GM18520 (cell line): ENCODE measurements at regions not wholly inside any gene's neighbourhood (a gene's known extent, or its start where the extent isn't known, plus 50 kb on each side); places are given as distances from the start of the nearest gene placed in this dataset.
"Not testable (repeated sequence)": the region's sequence is repeated elsewhere in the genome, so short reads cannot be mapped to it uniquely, and the experiment has no call there.

ENCODE experiments used
- ATAC-seq: cut with Tn5 transposase; IDR thresholded peaks from one replicate; pipeline ENCODE4 v1.9.1; 2021; ENCODE audit not compliant: unreplicated experiment

DNA sequence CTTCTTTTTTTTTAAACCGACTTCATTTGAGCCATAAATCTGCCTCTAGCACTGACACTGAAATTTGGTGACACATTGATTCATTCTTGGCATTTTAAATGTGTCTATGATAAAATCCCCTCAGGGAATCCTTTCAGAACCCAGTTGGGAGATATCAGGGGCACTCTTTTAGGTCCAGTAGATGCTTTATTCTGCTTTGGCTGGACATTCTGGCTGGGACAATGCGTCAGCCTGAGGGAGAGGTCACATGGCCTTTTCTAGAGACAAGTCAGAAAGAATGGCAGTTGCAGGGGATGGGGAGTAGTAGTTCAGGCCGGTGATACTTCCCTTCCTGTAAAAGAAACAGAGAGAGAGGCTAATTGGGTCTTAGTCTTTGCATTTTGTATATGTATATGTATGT, 63.1 kb downstream of the TRIM43 start:
- not testable (repeated sequence) for ATAC-seq

GRCh38 chr2:95656553-95656952, 64.8 kb downstream of the TRIM43 start:
- not testable (repeated sequence) for ATAC-seq

- ATAC-seq: not testable (repeated sequence)
These were observed 66.1 kb downstream of the TRIM43 start for GRCh38 chr2:95657937-95658336.

GRCh38 chr2:95660766-95661562, 69.2 kb downstream of the TRIM43 start:
- not testable (repeated sequence) for ATAC-seq

- not testable (repeated sequence) for ATAC-seq
These were observed 72.0 kb downstream of the TRIM43 start for GRCh38 chr2:95663471-95664441.

DNA sequence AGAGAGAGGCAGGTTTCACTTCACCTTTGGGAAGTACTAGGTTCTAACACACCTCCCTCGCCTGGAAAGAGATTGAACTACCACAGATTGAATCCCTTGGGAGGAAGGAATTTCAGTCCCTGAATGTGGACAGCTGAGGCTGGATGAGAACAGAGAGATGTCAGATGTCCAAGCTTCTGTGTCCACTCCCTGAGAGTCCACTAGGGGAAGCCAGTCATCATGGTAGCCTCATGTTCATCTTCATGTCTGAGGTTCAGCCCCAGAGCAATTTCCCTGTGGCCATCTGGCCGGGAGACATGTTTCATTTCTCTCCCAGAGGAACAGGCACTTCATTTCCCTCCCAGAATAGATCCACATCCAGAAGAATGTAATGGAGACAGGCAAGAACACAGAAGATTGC, 74.8 kb downstream of the TRIM43 start:
- not testable (repeated sequence) for ATAC-seq

GRCh38 chr2:95667480-95667879, 75.7 kb downstream of the TRIM43 start:
- no peak for ATAC-seq

DNA sequence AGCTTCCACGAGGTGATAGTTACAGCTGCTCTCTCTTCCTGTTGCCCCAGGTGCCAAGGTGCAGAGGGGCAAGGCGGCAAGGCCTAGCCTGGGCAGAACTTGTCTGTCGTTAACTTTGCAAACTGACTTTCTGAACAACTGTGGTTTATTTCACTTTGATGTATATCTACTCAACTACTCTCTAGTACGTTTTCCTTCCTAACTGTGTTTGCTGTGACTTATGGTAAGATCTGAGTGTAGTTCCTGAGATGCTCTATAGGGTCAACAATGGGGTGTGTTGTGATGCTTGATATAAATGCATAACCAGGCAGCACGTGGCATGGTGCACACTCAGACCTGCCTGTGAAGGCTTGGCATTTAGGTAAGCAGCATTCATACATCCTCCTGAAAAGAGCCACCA, 77.1 kb downstream of the TRIM43 start:
- ATAC-seq: not testable (repeated sequence)

DNA sequence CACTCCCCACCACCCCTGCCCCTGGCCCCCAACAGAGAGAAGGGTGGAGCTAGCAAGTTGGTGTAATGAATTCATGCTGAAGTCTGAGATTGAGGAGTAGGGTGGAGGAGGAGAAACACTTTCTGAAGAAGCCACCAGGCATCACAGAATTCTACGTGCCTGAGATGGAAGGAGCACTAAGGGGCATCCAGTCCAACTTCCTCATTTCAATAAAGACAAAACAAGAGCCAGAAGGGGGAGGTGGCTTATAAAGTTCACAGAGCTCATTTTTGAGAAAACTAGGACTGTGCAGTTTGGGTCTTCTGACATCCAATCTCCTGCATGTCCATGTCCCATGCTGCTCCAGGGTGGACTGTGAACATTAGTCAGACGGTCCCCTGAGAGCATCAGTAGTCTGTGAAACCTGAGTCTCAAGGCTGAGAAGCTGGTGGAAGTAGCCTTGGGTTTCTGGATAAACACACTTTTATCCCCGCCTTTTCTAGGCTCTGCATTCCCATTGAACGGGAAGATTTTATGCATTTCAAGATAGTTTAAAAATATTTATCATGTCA, 77.7 kb downstream of the TRIM43 start:
- no peak for ATAC-seq

DNA sequence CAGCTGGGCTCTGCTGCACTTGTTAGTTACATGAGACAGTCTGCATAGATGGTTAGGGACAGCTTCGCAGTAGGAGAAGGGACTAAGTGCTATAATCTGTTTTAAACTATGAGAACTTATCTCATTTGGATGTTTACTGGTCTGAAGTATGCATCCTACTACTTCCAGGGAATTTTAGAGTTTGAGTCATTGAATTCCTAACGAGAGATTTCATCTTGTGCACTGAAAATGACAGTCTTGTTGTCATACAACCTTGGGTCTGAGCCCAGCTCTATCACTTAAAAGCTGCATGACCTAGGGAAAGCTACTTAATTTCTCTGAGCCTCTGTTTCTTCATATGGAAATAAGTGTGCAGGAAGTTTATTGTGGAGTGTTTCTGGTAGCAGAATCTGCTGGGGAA, 78.4 kb downstream of the TRIM43 start:
- no peak for ATAC-seq

DNA sequence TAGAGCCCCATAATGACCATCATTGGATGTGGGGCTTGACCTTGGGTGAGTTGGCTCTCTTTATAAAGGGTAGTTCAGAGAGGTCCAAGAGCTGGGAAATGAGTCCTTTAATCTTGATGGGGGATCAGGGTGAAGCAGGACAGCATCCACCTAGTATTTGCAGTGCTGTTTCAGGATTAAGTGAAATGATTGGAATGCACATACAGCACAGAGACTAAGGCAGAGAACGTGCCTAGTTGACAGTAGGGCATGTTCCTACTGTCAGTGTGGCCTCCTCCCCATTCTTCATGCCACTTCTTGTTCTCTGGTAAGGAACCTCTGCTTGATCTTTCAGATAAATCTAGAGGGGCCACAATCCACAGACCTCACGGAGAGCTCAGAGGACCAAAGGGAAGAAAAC, 78.9 kb downstream of the TRIM43 start:
- ATAC-seq: no peak

DNA sequence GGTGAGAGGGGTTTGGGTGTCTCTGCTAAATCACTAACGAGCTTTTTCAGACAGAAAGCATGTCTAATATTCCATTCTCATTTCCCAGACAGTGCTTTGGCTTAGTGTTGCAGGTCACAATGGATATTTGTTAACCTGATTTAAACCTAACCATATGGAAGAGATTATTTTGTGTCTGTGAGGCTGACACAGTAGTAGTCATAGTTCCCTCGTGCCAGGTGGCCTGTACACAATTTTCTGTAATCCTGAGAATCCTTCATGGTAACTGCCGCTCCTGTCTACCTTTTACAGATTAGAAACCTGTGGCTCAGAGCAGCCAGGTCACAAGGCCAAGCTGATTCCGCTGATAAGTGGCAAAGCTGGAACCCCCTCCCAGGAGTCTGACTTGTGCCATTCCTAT, 79.4 kb downstream of the TRIM43 start:
- ATAC-seq: not testable (repeated sequence)

DNA sequence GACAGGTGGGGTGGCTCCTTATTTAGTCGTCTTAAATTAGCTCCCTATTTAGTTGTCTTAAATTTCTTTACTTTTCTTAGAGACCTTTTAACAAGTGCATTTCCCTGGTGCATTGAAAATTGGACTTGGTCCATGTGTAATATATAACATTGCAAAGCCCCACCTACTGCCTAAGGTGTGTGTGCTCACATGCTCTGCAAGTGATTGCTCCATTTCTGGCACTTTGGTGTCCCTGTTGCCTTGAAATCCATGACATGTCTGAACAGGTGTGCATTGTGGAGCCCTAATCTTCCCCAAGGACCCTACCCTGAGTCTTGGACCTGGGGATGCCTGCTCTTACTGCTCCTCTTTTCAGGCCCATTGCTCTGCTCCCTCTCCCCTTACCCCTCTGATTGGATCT, 80.2 kb downstream of the TRIM43 start:
- not testable (repeated sequence) for ATAC-seq

GRCh38 chr2:95672500-95672899, 80.7 kb downstream of the TRIM43 start:
- not testable (repeated sequence) for ATAC-seq

DNA sequence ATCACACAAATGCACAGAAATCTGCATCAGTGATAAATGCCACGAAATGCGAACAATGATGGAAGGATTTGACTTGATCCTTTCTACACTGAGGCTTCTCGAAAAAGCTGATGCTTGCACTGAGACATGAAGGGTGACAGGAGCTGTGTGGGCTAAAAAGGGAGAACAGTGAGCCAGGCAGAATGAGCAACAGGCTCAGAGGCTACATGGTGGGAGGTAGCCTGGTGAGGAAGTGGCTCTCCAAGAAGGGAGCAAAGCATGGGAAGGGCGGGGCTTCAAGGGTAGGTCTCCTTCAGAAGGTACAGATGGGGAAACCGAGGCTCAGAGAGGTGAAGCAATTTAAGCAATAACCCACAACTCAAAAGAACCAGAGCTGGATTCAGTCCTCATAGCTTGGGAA, 82.4 kb downstream of the TRIM43 start:
- ATAC-seq: no peak

DNA sequence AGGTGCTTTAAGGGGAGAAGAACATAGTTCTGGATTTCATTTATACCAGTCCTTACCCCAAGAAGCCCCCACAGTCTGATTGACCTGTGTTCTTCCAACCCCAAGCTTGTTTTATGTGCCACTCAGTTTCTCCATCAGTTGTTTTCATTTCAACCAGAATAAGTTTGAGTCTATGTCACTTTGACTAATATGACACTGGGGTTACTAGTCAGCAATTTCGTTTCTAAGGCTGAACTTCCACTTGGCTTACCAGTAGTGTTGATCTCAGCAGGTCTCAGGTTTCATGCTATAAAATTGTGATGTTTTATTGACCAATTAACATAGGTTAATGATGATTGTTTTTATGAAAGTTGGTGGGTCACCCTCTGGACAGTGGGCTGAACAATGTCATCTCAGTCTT, 84.8 kb downstream of the TRIM43 start:
- ATAC-seq: not testable (repeated sequence)

DNA sequence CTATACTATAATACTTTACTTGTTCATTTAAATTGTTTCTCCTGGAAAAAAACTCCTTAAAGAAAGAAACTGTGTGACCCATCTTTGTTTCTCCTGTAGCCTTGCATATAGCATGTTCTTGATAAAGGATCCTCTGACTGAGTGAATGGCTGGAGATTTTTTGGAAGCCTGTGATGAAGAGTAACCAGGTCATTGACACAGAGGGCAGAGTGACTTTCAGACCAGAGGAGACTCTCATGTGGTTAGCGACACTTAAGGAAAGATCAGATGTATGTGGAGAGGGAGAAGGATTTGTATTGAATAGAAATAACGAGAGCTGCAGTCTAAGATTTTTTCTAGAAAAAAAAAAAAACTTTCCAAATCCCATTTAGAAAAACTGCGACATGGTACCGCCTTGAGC, 85.5 kb downstream of the TRIM43 start:
- no peak for ATAC-seq

DNA sequence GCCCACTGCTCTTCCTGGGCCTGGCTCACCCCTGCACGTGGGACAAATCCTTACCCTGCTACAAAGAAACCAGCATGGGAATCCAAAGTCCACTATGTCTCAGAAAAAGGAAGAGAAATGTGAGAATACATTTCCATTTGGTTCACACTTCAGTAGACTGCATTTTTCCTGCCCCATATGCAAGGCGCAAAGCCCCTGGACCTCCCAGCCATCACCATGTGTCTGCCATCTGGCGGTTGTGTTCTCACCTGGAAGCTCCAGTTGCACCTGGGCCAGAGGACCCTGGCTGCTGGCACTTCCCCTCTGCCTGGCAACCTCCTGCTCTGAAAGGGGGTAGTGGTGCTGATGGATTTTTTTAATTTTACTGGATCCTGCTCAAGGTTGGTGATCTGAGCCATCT, 86.0 kb downstream of the TRIM43 start:
- ATAC-seq: not testable (repeated sequence)

DNA sequence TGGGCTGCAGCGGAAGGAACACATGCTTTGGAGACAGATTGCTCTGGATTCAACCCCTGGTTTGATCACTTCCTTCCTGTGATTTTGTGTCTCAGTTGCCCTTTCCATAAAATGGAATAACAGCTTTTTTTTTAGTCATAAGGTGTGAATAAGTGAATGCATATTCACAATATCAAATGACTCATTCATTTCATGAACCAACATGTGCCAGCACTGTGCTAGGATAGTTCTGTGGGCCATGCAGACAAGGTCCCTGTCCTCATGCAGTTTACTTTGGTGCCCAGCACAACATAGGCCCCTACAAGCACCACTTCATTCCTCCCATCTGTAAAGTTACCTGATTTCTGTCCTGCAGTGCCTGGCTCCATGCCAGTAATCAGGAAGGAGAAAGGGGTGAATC, 89.4 kb downstream of the TRIM43 start:
- ATAC-seq: not testable (repeated sequence)

GRCh38 chr2:95681589-95682081, 89.8 kb downstream of the TRIM43 start:
- not testable (repeated sequence) for ATAC-seq

DNA sequence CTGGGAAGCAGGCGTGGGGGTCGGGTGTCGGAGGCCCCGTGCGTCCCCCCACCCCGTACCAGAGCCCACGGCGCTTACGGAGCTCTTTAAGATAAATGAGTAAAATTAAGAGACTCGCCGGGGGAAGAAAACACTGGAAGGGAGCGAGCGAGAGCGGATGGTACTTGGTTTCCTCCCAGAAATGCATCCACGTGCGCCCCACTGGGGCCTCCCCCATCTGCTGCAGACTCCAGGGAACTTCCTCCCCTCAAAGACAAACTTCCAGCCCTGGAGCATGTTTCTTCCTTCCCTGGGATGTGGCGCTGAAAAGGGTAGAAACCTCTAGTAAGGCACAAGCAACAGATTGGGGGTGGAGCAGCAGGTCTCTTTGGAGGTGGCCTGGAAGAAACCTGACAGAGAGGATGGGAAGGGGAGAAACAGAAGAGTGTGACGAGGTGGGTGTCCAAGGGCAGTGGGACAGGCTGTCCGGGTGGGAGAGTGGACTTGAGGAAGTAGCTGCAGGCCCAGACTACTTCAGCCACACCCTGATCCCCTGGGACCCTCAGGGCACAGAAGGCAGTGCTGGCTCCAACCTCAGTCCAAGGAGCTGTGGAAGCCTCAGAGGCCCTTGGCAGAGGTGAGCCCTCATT, 91.2 kb downstream of the TRIM43 start:
- not testable (repeated sequence) for ATAC-seq
